ENCODE measurements at regions not wholly inside any gene's neighbourhood (a gene's known extent, or its start where the extent isn't known, plus 50 kb on each side); places are given as distances from the start of the nearest gene placed in this dataset.

- no peak for DNase-seq
Measured at GRCh38 chr5:129342796-129343195, 117.3 kb upstream of the ADAMTS19 start.

- DNase-seq: no peak
Measured at GRCh38 chr5:129345213-129345924, 114.7 kb upstream of the ADAMTS19 start.

- DNase-seq: no peak
Measured at GRCh38 chr5:129356846-129357245, 103.3 kb upstream of the ADAMTS19 start.

- DNase-seq: no peak
Measured at GRCh38 chr5:129358069-129358468, 102.0 kb upstream of the ADAMTS19 start.

GRCh38 chr5:129359450-129359849 lies 100.6 kb upstream of the ADAMTS19 start:
- no peak for DNase-seq

GRCh38 chr5:129361441-129362025 lies 98.6 kb upstream of the ADAMTS19 start:
- DNase-seq: no peak

GRCh38 chr5:129362456-129362855 lies 97.6 kb upstream of the ADAMTS19 start:
- no peak for DNase-seq

GRCh38 chr5:129363991-129364390 lies 96.1 kb upstream of the ADAMTS19 start:
- DNase-seq: no peak

GRCh38 chr5:129367883-129368282 lies 92.2 kb upstream of the ADAMTS19 start:
- DNase-seq: no peak

- DNase-seq: no peak
Measured at GRCh38 chr5:129372025-129372424, 88.1 kb upstream of the ADAMTS19 start.

- DNase-seq: no peak
Measured at GRCh38 chr5:129377504-129377903, 82.6 kb upstream of the ADAMTS19 start.

GRCh38 chr5:129378961-129379360 lies 81.1 kb upstream of the ADAMTS19 start:
- DNase-seq: no peak

- no peak for DNase-seq
Measured at GRCh38 chr5:129379406-129379805, 80.7 kb upstream of the ADAMTS19 start.

- DNase-seq: no peak
Measured at GRCh38 chr5:129382921-129383672, 77.0 kb upstream of the ADAMTS19 start.

GRCh38 chr5:129384193-129384592 lies 75.9 kb upstream of the ADAMTS19 start:
- DNase-seq: no peak

GRCh38 chr5:129384736-129385135 lies 75.4 kb upstream of the ADAMTS19 start:
- DNase-seq: no peak

- DNase-seq: no peak
Measured at GRCh38 chr5:129387944-129388343, 72.2 kb upstream of the ADAMTS19 start.

- no peak for DNase-seq
Measured at GRCh38 chr5:129392681-129393080, 67.4 kb upstream of the ADAMTS19 start.

- no peak for DNase-seq
Measured at GRCh38 chr5:129395247-129395646, 64.9 kb upstream of the ADAMTS19 start.

GRCh38 chr5:129398026-129398678 lies 61.9 kb upstream of the ADAMTS19 start:
- DNase-seq: no peak

- no peak for DNase-seq
Measured at GRCh38 chr5:129399069-129399468, 61.0 kb upstream of the ADAMTS19 start.

- DNase-seq: no peak
Measured at GRCh38 chr5:129400395-129400983, 59.6 kb upstream of the ADAMTS19 start.
